Skeletal muscle satellite cell (primary cell): ENCODE measurements at regions not wholly inside any gene's neighbourhood (a gene's known extent, or its start where the extent isn't known, plus 50 kb on each side); places are given as distances from the start of the nearest gene placed in this dataset.
"Not testable (repeated sequence)": the region's sequence is repeated elsewhere in the genome, so short reads cannot be mapped to it uniquely, and the experiment has no call there.

Experiments used
- H3K27me3 ChIP-seq: 2 replicates; pipeline ENCODE4 v1.7.0; 2013; ENCODE audit warnings: low read length; ENCODE audit not compliant: control insufficient read depth, insufficient read depth
- H3K36me3 ChIP-seq: 2 replicates; pipeline ENCODE4 v1.7.0; 2013; ENCODE audit warnings: mild to moderate bottlenecking, control low read depth, low read length; ENCODE audit not compliant: insufficient read depth
- H3K4me1 ChIP-seq: 2 replicates; pipeline ENCODE4 v1.7.0; 2013; ENCODE audit warnings: low read length; ENCODE audit not compliant: control insufficient read depth, insufficient read depth
- H3K4me2 ChIP-seq: 2 replicates; pipeline ENCODE4 v1.7.0; 2013; ENCODE audit warnings: mild to moderate bottlenecking, low read length
- H3K4me3 ChIP-seq: 2 replicates; pipeline ENCODE4 v1.7.0; 2013; ENCODE audit warnings: low read length
- H3K9ac ChIP-seq: 2 replicates; pipeline ENCODE4 v1.7.0; 2013; ENCODE audit warnings: mild to moderate bottlenecking, low read depth, low read length, moderate library complexity
- H3K9me3 ChIP-seq: replicated peaks from 2 replicates; pipeline ENCODE4 v1.7.0; 2013; ENCODE audit warnings: mild to moderate bottlenecking, control low read depth, low read length

DNA sequence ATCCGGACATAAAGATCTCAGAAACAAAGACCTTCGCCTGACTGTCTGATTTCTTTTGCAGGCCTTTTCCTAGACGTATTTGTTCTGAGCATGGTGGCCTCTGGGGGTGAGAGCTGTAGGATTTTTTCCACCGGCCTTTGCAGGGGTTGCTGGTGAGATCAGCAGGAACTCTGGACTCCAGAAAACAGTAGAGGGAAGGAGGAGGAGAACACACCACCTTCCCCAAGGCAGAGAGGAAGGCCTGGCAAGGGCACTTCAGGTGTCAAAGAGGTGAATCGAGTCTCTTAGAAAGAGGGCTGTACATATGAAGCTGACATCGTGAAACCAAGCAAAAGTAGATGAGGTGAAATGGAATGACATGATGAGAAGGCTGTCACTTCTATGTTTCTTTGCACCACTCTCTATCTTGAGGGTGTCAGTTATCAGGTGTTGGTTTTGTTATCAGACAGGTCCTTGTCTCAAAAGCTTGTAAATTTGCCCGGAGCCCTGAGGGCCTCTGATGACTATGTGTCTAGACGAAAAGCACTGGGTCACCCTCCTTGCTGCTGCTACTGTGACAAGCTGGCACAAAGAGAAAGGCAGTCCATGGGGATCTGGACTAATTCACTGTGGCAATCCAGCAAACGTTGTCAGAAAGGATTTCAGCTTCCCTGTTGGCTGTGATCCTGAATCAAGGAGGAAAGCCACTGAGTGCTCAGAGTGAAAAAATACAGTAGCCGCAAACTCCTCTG lies 91.3 kb upstream of the MAP3K7 start:
- Histone ChIP-seq H3K9ac (no peak overlapping the region), H3K4me1 (no peaks in the 10 kb centered on the region), H3K36me3 (no peaks in the 10 kb centered on the region), H3K4me2 (no peak overlapping the region), H3K4me3 (no peak overlapping the region), H3K27me3 (peaks cover 8% of the 10 kb centered on the region), H3K9me3 (no peaks in the 10 kb centered on the region)

DNA sequence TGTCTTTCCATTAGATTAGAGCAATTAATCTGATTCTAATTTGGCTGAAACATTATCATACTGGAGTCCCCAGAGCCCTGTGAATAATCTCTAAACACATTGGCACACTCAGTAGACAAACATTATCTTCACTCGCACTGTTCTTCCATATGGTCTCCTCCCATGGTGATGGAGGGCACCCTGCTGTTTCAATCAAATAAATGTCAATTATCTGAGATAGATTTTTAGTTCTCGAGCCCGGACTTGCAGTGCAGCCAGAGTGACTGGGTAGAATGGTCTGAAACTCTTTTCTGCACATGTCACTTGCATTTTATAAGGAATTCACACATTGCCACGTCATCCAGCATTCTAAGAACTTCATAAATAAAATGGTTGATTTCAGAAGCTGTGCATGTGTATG lies 90.6 kb upstream of the MAP3K7 start:
- Histone ChIP-seq H3K27me3 (peaks cover 8% of the 10 kb centered on the region), H3K9me3 (no peaks in the 10 kb centered on the region), H3K4me2 (no peak overlapping the region), H3K9ac (no peak overlapping the region), H3K36me3 (no peaks in the 10 kb centered on the region), H3K4me3 (no peak overlapping the region), H3K4me1 (no peaks in the 10 kb centered on the region)

DNA sequence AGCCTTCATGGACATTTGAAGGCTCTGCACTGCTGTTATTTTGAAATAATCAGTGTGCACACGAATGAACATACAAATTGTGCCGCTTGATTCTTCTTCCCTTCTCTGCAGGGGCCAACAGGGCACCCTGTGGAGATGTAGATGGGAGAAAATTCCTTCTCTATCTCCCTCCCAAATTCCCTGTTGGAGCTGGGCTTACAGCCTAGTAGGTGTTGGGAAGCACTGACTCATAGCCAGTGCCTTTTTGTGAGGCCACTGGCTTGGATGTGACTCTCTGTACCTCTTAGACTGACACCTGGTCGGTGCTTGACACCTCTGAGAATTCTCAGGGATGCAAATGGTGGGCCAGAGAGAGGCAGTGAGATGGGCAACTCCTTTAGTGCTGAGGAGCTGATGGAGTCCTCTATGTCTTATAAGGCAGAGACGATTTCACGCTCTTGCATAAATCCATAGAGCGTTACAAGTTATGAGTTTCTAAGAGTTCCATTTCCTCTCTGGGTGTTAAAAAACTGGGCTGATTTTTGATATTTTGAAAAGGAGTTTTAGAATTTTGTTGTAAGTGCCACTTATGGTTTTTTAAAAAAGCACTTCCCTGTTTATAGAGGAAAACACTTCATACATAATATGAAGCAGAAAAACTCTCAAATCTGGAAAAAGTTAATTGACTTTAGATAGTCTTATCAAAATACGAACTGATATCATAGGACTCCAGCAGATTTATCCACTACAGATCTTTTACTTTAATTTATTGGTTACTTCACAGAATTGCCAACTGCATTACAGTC lies 89.8 kb upstream of the MAP3K7 start:
- no peaks in the 10 kb centered on the region for H3K36me3 ChIP-seq
- no peak overlapping the region for H3K4me3 ChIP-seq
- H3K9me3 ChIP-seq: no peaks in the 10 kb centered on the region
- no peak overlapping the region for H3K4me2 ChIP-seq
- no peaks in the 10 kb centered on the region for H3K4me1 ChIP-seq
- H3K27me3 ChIP-seq: peaks cover 8% of the 10 kb centered on the region
- no peak overlapping the region for H3K9ac ChIP-seq

DNA sequence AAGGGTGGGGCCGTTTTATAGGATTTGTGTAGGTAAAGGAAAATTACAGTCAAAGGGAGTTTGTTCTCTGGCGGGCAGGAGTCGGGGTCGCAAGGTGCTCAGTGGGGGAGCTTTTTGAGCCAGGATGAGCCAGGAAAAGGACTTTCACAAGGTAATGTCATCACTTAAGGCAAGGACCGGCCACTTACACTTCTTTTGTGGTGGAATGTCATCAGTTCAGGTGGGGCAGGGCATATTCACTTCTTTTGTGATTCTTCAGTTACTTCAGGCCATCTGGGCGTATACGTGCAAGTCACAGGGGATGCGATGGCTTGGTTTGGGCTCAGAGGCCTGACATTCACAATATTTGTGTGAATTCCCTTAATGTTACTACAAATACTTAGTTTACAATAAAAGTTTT lies 88.2 kb upstream of the MAP3K7 start:
- not testable (repeated sequence) for H3K4me1 ChIP-seq, H3K4me3 ChIP-seq, H3K27me3 ChIP-seq, H3K4me2 ChIP-seq, H3K9me3 ChIP-seq, H3K9ac ChIP-seq, H3K36me3 ChIP-seq

DNA sequence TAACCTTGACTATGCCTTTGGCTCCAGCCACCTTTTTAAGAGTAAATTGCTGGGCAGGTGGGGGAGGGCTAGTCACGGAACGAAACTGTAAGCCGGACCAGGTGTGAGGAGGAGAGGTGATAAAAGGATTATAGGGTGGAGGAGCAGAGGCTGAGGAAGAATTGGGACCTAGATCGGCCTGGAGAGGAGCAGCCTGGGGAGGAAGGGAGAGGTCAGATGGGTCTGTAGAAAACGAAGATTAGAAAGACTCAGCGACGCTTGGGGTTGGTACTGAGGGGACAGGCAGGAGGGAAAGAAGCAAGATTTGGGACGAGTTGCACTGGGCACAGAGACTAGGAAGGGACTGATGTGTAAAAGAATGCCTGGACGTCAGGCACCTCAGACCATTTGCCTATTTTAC lies 87.2 kb upstream of the MAP3K7 start:
- not testable (repeated sequence) for H3K4me1 ChIP-seq, H3K36me3 ChIP-seq, H3K4me3 ChIP-seq, H3K9me3 ChIP-seq, H3K9ac ChIP-seq, H3K27me3 ChIP-seq, H3K4me2 ChIP-seq

DNA sequence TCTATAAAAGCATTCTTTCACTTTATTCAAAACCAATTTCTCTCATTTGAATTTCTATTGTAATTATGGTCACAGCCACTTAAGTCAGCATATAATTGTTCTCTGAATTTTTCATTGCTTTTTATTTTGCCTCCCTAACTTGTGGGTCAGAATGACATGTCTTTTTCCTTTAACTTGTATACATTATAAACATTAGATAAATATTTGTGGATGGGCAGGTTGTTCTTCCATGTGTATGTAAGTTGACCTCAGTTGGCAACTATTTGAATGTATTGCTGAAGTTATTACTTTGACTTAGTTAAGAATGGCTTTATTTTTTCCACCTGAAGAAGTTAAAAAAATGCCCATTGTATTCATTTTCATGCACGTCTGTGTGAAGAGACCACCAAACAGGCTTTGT lies 83.0 kb upstream of the MAP3K7 start:
- Histone ChIP-seq H3K36me3 (no peaks in the 10 kb centered on the region), H3K4me3 (no peak overlapping the region), H3K9ac (no peak overlapping the region), H3K9me3 (no peaks in the 10 kb centered on the region), H3K4me1 (no peaks in the 10 kb centered on the region), H3K4me2 (no peak overlapping the region), H3K27me3 (no peaks in the 10 kb centered on the region)

DNA sequence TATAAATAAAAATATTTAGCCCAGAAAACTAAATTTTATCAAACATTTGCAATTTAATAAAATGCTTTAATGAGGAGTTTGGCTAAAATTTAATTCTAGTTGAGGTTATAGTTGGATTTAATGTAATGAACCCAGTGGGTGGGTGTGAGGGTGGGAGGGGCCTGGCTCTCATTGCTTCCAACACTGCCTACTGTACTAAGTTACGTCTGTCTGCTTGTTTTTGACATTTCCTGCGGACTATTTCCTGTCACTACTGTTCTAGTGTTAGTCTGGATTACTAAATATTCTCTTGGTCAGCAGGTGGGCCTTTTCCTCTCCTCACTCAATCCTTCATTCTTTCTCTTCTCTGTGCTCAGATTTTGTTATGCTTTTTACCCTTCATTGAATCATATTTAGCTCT lies 82.5 kb upstream of the MAP3K7 start:
- Histone ChIP-seq H3K4me1 (no peaks in the 10 kb centered on the region), H3K4me2 (no peak overlapping the region), H3K4me3 (no peak overlapping the region), H3K9me3 (no peaks in the 10 kb centered on the region), H3K36me3 (no peaks in the 10 kb centered on the region), H3K9ac (no peak overlapping the region), H3K27me3 (no peaks in the 10 kb centered on the region)

DNA sequence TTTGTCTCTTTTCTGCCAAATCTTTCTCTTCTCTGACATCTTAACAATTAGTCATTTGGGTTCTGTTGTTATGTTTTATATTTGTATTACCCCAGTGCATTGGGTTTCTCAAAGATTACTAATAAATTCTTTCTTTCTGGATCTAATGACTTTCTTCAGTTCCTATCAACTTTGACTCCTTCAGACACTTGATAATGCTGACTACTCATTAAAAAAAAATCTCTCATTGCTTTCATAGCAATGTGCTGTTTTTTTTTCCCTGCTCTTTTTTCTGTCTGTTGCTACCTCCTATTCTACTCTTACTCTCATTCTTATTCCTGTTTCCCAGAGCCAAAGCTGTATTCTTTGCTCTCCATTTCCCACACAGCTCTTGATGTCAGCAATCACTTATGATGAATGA lies 81.3 kb upstream of the MAP3K7 start:
- Histone ChIP-seq H3K4me3 (no peak overlapping the region), H3K4me1 (no peaks in the 10 kb centered on the region), H3K9ac (no peak overlapping the region), H3K9me3 (no peaks in the 10 kb centered on the region), H3K4me2 (no peak overlapping the region), H3K27me3 (no peaks in the 10 kb centered on the region), H3K36me3 (no peaks in the 10 kb centered on the region)

DNA sequence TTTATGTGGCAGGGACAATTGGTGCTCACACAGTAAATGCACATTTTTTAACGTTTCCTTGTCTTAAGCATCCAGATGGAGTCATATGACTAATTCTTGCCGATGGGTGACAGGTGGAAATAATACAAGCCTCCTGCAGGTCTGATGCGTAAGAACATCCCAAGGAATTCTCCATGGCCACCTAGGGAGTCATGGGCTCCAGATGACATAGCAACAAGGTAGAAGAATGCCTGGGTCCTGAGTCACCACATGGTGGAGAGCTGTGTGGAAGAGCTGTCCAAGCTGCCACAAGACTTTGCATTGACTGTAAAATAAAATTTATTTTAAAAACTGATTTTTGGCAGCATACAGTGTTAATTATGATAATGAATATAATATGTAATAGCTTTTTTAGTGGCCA lies 77.0 kb upstream of the MAP3K7 start:
- H3K36me3 ChIP-seq: no peaks in the 10 kb centered on the region
- H3K9ac ChIP-seq: no peak overlapping the region
- no peaks in the 10 kb centered on the region for H3K4me1 ChIP-seq
- no peak overlapping the region for H3K4me2 ChIP-seq
- H3K9me3 ChIP-seq: no peaks in the 10 kb centered on the region
- no peak overlapping the region for H3K4me3 ChIP-seq
- no peaks in the 10 kb centered on the region for H3K27me3 ChIP-seq

DNA sequence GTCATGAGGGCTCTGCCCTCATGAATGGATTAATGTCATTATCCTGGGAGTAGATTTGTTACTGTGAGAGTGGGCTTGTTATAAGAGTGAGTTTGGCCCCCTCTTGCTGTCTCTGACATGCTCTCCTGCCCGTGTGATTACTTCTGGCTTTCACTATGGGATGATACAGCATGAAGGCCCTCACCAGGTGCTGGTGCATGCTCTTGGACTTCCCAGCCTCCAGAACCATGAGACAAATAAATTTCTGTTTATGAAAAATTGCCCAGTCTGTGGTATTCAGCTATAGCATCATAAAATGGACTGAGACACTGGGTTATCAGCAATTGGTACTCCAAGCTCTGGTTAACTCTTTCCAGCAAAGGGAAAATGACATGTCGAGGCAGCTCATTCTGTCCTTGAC lies 76.2 kb upstream of the MAP3K7 start:
- no peaks in the 10 kb centered on the region for H3K36me3 ChIP-seq
- no peaks in the 10 kb centered on the region for H3K27me3 ChIP-seq
- no peaks in the 10 kb centered on the region for H3K9me3 ChIP-seq
- no peaks in the 10 kb centered on the region for H3K4me1 ChIP-seq
- no peak overlapping the region for H3K4me2 ChIP-seq
- H3K9ac ChIP-seq: no peak overlapping the region
- H3K4me3 ChIP-seq: no peak overlapping the region

DNA sequence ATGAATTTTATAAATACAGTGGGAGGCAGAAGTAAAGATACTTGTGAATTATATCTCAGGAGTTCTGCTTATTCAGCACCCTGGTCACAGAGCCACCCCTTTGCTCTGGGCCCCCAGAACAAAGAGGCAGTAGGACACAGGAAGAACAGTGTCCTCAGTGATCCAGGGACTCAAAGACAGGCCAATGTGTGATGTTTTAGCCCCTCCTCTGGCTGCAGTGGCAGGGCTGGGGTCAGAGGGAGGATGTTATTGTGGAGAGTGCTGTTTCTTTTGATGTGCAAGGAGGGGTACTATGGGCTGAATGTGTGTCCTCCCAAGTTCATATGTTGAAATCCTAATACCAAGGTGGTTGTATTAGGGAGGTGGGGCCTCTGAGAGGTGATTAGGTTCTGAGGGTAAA lies 74.1 kb upstream of the MAP3K7 start:
- no peaks in the 10 kb centered on the region for H3K36me3 ChIP-seq
- H3K4me1 ChIP-seq: no peaks in the 10 kb centered on the region
- no peaks in the 10 kb centered on the region for H3K27me3 ChIP-seq
- no peaks in the 10 kb centered on the region for H3K9me3 ChIP-seq
- no peak overlapping the region for H3K9ac ChIP-seq
- H3K4me2 ChIP-seq: no peak overlapping the region
- no peak overlapping the region for H3K4me3 ChIP-seq

DNA sequence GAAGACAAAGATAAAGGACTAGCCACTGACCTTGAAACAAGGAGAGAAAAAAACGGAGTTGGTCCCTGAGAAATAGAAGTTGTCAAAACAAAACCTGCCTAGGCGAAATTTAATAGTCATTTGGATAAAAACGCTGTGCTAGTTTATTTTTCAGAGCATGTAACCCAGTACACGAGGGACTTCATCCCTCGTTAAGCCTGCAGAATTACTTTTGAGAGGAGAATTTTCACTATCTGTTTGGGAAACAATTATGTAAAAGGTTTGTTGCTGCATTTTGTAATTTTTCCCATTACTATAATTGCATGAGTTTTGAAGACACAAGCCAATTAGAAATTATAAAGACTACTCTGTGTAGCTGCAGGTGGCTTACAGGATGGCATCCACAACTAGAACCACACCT lies 71.6 kb upstream of the MAP3K7 start:
- Histone ChIP-seq H3K4me3 (no peak overlapping the region), H3K4me2 (no peak overlapping the region), H3K9ac (no peak overlapping the region)

More for the DNA sequence above, 71.6 kb upstream of the MAP3K7 start:
- H3K27me3 ChIP-seq: no peaks in the 10 kb centered on the region
- no peaks in the 10 kb centered on the region for H3K9me3 ChIP-seq
- no peaks in the 10 kb centered on the region for H3K4me1 ChIP-seq
- H3K36me3 ChIP-seq: no peaks in the 10 kb centered on the region
